Caco-2 (cell line): ENCODE measurements at regions not wholly inside any gene's neighbourhood (a gene's known extent, or its start where the extent isn't known, plus 50 kb on each side); places are given as distances from the start of the nearest gene placed in this dataset.
"Not testable (repeated sequence)": the region's sequence is repeated elsewhere in the genome, so short reads cannot be mapped to it uniquely, and the experiment has no call there.

Experiments used
- BruUV-seq: library from RNA; stranded (reverse); fragments of 400-500 nt; replicated peaks from 2 replicates; lab custom pipeline; 2021; lab: Mats Ljungman, UMichigan
- CTCF ChIA-PET: fragments of 300-600 bp; sonication (Branson Sonifier 250); formaldehyde crosslinking; loops from one replicate; lab custom pipeline; 2022; ENCODE audit warnings: antibody characterized with exemption; lab: Charles Lee
- POLR2A ChIA-PET: fragments of 300-600 bp; sonication (Branson Sonifier 250); formaldehyde crosslinking; loops from one replicate; lab custom pipeline; 2022; ENCODE audit warnings: antibody characterized with exemption; lab: Charles Lee
- DNase-seq, 2 experiments: peaks; one replicate each; pipeline versions ENCODE4 v3.0.0 to v3.0.0-alpha.2; 2020 to 2022
- H3K27me3 ChIP-seq: replicated peaks from 2 replicates; pipeline ENCODE4 v1.6.0; 2011; ENCODE audit warnings: low read length; ENCODE audit not compliant: control insufficient read depth, insufficient read depth
- H3K36me3 ChIP-seq: 2 replicates; pipeline ENCODE4 v1.5.1; 2011; ENCODE audit warnings: low read length; ENCODE audit not compliant: control insufficient read depth, insufficient read depth
- H3K4me1 ChIP-seq: fragments of 250-450 bp; sonication (Bioruptor Pico); 2 replicates; pipeline ENCODE4 v1.5.1; 2020; ENCODE audit warnings: mild to moderate bottlenecking
- H3K4me3 ChIP-seq: 2 replicates; pipeline ENCODE4 v1.5.1; 2011; ENCODE audit warnings: low read depth, mild to moderate bottlenecking, control low read depth, low read length
- H3K9me3 ChIP-seq: fragments of 250-450 bp; sonication (Bioruptor Pico); 2 replicates; pipeline ENCODE4 v1.5.1; 2020; ENCODE audit warnings: mild to moderate bottlenecking, moderate library complexity
- H3K27ac Mint-ChIP-seq: one replicate; pipeline ENCODE4 v1.8.0; 2022; ENCODE audit warnings: mixed read lengths; ENCODE audit not compliant: unreplicated experiment
- H3K27me3 Mint-ChIP-seq: one replicate; pipeline ENCODE4 v1.8.0; 2022; ENCODE audit warnings: mixed read lengths; ENCODE audit not compliant: insufficient read depth, unreplicated experiment
- H3K36me3 Mint-ChIP-seq: one replicate; pipeline ENCODE4 v1.8.0; 2022; ENCODE audit warnings: mild to moderate bottlenecking, mixed read lengths; ENCODE audit not compliant: insufficient read depth, unreplicated experiment
- H3K4me1 Mint-ChIP-seq: one replicate; pipeline ENCODE4 v1.8.0; 2022; ENCODE audit warnings: low read depth, mixed read lengths; ENCODE audit not compliant: unreplicated experiment
- H3K4me3 Mint-ChIP-seq: one replicate; pipeline ENCODE4 v1.8.0; 2022; ENCODE audit warnings: mild to moderate bottlenecking, moderate library complexity, mixed read lengths; ENCODE audit not compliant: unreplicated experiment
- H3K9me3 Mint-ChIP-seq: one replicate; pipeline ENCODE4 v1.8.0; 2022; ENCODE audit warnings: mixed read lengths; ENCODE audit not compliant: unreplicated experiment
- intact Hi-C: fragments of 100-400 bp; cut with micrococcal nuclease; formaldehyde crosslinking; loops from one replicate; pipeline ENCODE4 v1.10.0; 2022; ENCODE audit not compliant: unreplicated experiment

DNA sequence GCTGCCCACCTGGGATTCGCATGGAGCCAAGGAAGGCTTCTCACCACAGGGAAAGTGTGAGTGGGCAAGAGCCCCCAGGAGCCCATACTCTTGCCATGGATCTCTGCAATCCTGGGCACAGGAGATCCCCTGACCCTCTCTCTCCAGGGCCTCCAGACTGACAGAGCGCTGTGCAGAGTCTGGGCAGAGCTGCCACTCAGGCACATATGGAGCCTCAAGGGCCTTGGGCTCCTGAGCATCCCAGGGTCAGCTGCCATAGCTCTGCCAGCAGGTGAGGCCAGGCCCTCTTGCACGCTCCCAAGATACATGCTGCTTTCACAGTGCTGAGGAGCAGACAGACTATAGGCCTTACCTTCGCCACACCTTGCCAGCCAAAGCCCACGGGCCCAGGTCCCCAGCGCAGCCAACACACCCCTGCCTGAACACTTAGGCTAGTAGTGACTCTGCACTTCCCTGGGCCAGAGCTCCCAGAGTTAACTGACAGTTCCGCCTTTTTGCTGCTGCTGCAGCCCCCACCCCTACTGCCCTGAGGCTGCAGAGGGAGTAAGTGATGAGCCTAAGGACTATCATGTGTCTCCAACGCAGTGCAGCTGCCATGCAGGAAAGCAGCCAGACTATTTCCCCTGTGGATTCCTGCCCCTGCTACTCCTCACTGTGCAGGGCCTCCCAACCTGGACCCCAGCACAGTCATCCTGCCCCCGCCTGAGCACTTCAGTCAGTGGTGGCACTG is 323.2 kb downstream of the SPATA31A1 start:
- H3K27ac Mint-ChIP-seq, H3K27me3 Mint-ChIP-seq, H3K36me3 ChIP-seq, H3K36me3 Mint-ChIP-seq, H3K4me1 ChIP-seq, CTCF ChIA-PET, H3K4me3 ChIP-seq, H3K27me3 ChIP-seq, H3K9me3 ChIP-seq, intact Hi-C loops, H3K4me3 Mint-ChIP-seq, H3K4me1 Mint-ChIP-seq, DNase-seq, BruUV-seq, H3K9me3 Mint-ChIP-seq, POLR2A ChIA-PET: not testable (repeated sequence)

DNA sequence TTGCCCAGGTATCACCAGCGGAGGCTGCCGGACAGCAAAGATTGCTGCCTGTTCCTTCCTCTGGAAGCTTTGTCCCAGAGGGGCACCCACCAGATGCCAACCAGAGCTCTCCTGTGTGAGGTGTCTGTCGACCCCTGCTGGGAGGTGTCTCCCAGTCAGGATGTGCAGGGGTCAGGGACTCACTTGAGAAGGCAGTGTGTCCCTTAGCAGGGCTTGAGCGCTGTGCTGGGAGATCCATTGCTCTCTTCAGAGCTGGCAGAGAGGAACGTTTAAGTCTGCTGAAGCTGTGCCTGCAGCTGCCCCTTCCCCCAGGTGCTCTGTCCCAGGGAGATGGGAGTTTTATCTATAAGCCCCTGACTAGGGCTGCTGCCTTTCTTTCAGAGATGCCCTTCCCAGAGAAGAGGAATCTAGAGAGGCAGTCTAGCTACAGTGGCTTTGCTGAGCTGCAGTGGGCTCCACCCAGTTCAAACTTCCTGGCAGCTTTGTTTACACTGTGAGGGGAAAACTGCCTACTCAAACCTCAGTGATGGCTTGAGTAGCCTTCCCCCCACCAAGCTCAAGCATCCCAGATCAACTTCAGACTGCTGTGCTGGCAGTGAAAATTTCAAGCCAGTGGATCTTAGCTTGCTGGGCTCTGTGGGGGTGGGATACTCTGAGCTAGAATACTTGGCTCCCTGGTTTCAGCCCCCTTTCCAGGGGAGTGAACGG is 325.4 kb downstream of the SPATA31A1 start:
- H3K27me3 ChIP-seq, BruUV-seq, H3K4me1 Mint-ChIP-seq, H3K4me3 ChIP-seq, H3K36me3 ChIP-seq, H3K9me3 ChIP-seq, H3K27ac Mint-ChIP-seq, CTCF ChIA-PET, H3K4me3 Mint-ChIP-seq, H3K9me3 Mint-ChIP-seq, H3K36me3 Mint-ChIP-seq, POLR2A ChIA-PET, DNase-seq, H3K4me1 ChIP-seq, intact Hi-C loops, H3K27me3 Mint-ChIP-seq: not testable (repeated sequence)

DNA sequence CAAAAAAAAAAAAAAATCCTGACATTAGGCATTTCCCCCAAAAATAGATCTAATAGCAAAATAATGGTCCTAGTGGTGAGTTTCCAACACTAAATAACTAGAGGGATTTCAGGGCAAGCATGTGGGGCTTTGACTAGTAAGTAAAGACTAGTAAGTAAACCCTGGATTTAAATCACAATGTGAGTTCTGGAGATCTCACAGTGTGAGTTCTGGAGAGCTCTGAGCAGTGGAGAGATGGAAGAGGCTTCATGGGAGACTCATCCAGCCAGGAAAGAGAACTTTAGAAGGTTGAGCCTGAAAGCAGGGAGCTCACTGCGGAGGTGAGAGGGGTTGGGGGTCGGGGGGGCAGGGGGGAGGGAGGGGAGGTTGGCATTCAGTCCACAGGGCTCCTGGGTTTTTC is 373.4 kb downstream of the SPATA31A1 start:
- BruUV-seq, H3K9me3 Mint-ChIP-seq: not testable (repeated sequence)

DNA sequence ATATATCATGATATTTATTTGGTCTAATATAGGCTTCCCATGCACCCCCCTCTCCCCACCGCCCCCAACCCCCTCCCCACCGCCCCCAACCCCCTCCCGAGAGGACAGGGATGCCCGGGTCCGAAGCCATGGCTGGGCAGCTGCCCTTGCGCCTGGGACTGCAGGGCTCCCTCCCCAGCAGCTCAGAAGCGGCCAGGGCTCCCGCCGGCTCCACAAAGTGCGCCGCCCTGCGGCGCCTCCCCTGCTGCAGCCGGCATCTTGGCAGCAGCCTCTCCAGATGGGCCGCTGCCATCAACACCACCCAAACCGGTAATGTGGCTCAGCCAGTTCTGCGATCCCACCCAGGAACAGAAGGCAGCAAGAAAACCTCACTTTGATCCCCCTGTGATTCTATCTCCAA is 389.4 kb downstream of the SPATA31A1 start:
- DNase-seq, H3K27me3 Mint-ChIP-seq, H3K9me3 Mint-ChIP-seq, H3K27me3 ChIP-seq, CTCF ChIA-PET, H3K36me3 ChIP-seq, H3K36me3 Mint-ChIP-seq, H3K9me3 ChIP-seq, H3K4me3 ChIP-seq, H3K4me1 ChIP-seq, H3K4me3 Mint-ChIP-seq, BruUV-seq, H3K27ac Mint-ChIP-seq, POLR2A ChIA-PET, H3K4me1 Mint-ChIP-seq, intact Hi-C loops: not testable (repeated sequence)

More for the DNA sequence above, 373.4 kb downstream of the SPATA31A1 start:
- H3K4me1 ChIP-seq, H3K27me3 Mint-ChIP-seq, H3K4me1 Mint-ChIP-seq, H3K27me3 ChIP-seq, H3K9me3 ChIP-seq, CTCF ChIA-PET, H3K27ac Mint-ChIP-seq, H3K4me3 Mint-ChIP-seq, H3K4me3 ChIP-seq, DNase-seq, POLR2A ChIA-PET, H3K36me3 Mint-ChIP-seq, intact Hi-C loops, H3K36me3 ChIP-seq: not testable (repeated sequence)

DNA sequence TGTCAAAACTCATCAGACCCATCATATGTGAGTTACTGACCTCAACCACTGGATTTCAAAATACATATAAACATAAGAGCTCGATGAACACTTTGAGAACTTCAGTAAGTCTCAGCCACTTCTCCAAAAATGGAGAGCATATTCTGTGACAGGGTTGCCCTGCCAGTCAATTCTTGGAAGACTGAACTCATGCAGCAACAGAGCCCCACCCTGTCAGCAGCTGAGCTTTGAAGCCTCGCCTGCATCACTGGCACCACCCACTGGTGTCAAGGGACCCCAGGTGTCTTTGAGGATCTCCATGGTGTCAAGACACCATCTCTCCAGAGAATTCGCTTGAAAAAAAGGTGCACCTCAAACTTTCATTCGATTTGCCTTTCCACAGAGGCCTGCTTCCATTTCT is 420.1 kb downstream of the SPATA31A1 start:
- H3K4me1 ChIP-seq, H3K9me3 ChIP-seq, H3K36me3 Mint-ChIP-seq, H3K4me3 Mint-ChIP-seq, BruUV-seq, H3K27ac Mint-ChIP-seq, H3K9me3 Mint-ChIP-seq, intact Hi-C loops, H3K27me3 ChIP-seq, H3K36me3 ChIP-seq, H3K27me3 Mint-ChIP-seq, POLR2A ChIA-PET, CTCF ChIA-PET, H3K4me3 ChIP-seq, H3K4me1 Mint-ChIP-seq, DNase-seq: not testable (repeated sequence)

- intact Hi-C loops, H3K4me1 Mint-ChIP-seq, H3K4me3 ChIP-seq, H3K27me3 Mint-ChIP-seq, H3K27ac Mint-ChIP-seq, POLR2A ChIA-PET, H3K36me3 ChIP-seq, H3K36me3 Mint-ChIP-seq, H3K27me3 ChIP-seq, H3K9me3 Mint-ChIP-seq, BruUV-seq, H3K4me1 ChIP-seq, H3K9me3 ChIP-seq, H3K4me3 Mint-ChIP-seq, CTCF ChIA-PET: not testable (repeated sequence)
- DNase-seq = peak; percentile 13 to 41
Measured at GRCh38 chr9:39791356-39791755, 435.9 kb downstream of the SPATA31A1 start.

DNA sequence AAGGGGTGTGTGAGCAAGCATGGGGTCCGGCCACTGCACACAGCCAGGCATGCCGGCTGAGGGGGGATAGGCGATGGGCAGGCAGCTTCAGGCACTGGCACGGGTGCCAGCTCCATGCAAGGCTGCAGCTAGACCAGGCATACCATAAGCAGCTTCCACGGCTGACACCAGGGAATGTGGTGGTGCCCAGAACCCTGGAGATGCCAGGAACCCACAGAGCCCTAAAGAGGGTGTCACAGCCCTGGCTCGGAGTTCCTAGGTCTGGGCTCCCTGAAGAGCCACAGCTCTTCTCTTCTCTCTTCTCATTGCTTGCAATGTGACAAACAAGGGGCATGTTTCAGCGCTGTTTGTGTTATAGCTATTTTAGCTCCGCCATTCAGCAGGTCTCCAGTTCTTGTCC is 442.5 kb downstream of the SPATA31A1 start:
- H3K9me3 Mint-ChIP-seq, CTCF ChIA-PET, intact Hi-C loops: not testable (repeated sequence)

More for the DNA sequence above, 442.5 kb downstream of the SPATA31A1 start:
- H3K36me3 Mint-ChIP-seq, H3K4me3 Mint-ChIP-seq, POLR2A ChIA-PET, BruUV-seq, DNase-seq, H3K4me3 ChIP-seq, H3K9me3 ChIP-seq, H3K27ac Mint-ChIP-seq, H3K27me3 ChIP-seq, H3K4me1 Mint-ChIP-seq, H3K27me3 Mint-ChIP-seq, H3K36me3 ChIP-seq, H3K4me1 ChIP-seq: not testable (repeated sequence)
